B cell (primary cell): ENCODE measurements at regions not wholly inside any gene's neighbourhood (a gene's known extent, or its start where the extent isn't known, plus 50 kb on each side); places are given as distances from the start of the nearest gene placed in this dataset.

Source experiments
- EZH2 ChIP-seq: IDR thresholded peaks from 2 replicates; pipeline ENCODE4 v1.6.1; 2012; ENCODE audit warnings: borderline replicate concordance, low read depth, mild to moderate bottlenecking, moderate library complexity, low read length; ENCODE audit not compliant: insufficient read depth, poor library complexity, severe bottlenecking
- TF ChIP-seq, protein P1 (sequence below): fragments of 200-600 bp; IDR thresholded peaks from one replicate; pipeline ENCODE4 v1.8.0; 2022; ENCODE audit warnings: antibody characterized with exemption, mild to moderate bottlenecking

DNA sequence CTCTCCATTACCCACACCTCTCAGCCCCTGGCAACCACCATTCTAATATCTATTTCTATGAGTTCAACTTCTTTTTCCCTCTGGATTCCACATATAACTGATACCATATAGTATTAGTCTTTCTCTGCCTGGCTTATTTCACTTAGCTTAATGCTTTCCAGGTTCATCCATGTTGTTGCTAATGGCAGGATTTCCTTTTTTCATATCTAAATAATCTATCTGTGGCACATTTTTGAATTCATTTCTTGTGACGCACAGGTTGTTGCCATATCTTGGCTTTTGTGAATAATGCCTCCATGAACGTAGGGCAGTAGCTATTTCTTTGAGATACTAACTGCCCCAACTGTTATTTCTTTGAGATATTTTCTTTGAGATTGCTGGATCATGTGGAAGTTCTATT lies 235.6 kb downstream of the SPRY2 start:
- TF ChIP-seq, protein P1, sequence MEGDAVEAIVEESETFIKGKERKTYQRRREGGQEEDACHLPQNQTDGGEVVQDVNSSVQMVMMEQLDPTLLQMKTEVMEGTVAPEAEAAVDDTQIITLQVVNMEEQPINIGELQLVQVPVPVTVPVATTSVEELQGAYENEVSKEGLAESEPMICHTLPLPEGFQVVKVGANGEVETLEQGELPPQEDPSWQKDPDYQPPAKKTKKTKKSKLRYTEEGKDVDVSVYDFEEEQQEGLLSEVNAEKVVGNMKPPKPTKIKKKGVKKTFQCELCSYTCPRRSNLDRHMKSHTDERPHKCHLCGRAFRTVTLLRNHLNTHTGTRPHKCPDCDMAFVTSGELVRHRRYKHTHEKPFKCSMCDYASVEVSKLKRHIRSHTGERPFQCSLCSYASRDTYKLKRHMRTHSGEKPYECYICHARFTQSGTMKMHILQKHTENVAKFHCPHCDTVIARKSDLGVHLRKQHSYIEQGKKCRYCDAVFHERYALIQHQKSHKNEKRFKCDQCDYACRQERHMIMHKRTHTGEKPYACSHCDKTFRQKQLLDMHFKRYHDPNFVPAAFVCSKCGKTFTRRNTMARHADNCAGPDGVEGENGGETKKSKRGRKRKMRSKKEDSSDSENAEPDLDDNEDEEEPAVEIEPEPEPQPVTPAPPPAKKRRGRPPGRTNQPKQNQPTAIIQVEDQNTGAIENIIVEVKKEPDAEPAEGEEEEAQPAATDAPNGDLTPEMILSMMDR: no peak
- no peak for TF ChIP-seq EZH2
